GM12878 (cell line): ENCODE measurements at regions not wholly inside any gene's neighbourhood (a gene's known extent, or its start where the extent isn't known, plus 50 kb on each side); places are given as distances from the start of the nearest gene placed in this dataset.

Experiments used
- POLR2A ChIP-seq: IDR thresholded peaks from 2 replicates; pipeline ENCODE4 v1.6.1; 2011; ENCODE audit warnings: low read depth, mild to moderate bottlenecking, low read length
- POU2F2 ChIP-seq: IDR thresholded peaks from 3 replicates; pipeline ENCODE4 v1.6.1; 2011; ENCODE audit warnings: low read depth, mild to moderate bottlenecking, low read length, borderline replicate concordance
- SMAD5 ChIP-seq: IDR thresholded peaks from 2 replicates; pipeline ENCODE4 v1.6.1; 2016; ENCODE audit warnings: antibody characterized with exemption, low read depth
- ZNF274 ChIP-seq: IDR thresholded peaks from one replicate; pipeline ENCODE4 v1.8.0; 2011; ENCODE audit not compliant: insufficient read length, insufficient read depth
- TF ChIP-seq, protein P1 (sequence below), 3 experiments: IDR thresholded peaks in 2 of 3; conservative IDR thresholded peaks in 1 of 3; 2 replicates each; pipeline ENCODE4 v1.5.1; 2011; ENCODE audit warnings: low read depth in 3 of 3, low read length in 3 of 3, mild to moderate bottlenecking in 3 of 3, control low read depth in 2 of 3, moderate library complexity in 2 of 3, inconsistent platforms in 1 of 3, mixed read lengths in 1 of 3; ENCODE audit not compliant: control insufficient read depth in 2 of 3, insufficient read depth in 1 of 3; ENCODE audit errors: extremely low read depth in 1 of 3
- TF ChIP-seq, protein P2 (sequence below): IDR thresholded peaks from 2 replicates; pipeline ENCODE4 v1.6.1; 2012; ENCODE audit warnings: low read length, inconsistent platforms
- TF ChIP-seq, protein P3 (sequence below): fragments of 150-350 bp; IDR thresholded peaks from 2 replicates; pipeline ENCODE4 v1.6.1; 2016; ENCODE audit warnings: low read depth, low read length

DNA sequence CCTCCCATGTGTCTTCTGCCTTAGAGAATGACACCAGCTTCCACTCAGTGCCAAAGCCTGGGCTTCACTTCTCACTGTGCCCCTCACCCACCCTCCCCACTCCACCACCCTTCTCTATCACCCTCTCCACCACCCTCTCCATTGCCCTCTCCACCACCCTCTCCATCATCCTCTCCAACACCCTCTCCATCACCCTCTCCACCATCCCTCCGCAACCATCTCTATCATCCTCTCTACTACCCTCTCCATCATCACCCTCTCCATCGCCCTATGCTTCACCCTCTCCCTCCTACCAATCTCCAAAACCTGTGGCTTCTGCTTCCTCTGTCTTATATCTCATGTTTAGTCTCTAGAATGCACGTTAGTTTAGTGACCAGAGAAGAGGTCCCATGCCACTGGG, 91.0 kb upstream of the TMEM72 start:
- TF ChIP-seq, protein P1, sequence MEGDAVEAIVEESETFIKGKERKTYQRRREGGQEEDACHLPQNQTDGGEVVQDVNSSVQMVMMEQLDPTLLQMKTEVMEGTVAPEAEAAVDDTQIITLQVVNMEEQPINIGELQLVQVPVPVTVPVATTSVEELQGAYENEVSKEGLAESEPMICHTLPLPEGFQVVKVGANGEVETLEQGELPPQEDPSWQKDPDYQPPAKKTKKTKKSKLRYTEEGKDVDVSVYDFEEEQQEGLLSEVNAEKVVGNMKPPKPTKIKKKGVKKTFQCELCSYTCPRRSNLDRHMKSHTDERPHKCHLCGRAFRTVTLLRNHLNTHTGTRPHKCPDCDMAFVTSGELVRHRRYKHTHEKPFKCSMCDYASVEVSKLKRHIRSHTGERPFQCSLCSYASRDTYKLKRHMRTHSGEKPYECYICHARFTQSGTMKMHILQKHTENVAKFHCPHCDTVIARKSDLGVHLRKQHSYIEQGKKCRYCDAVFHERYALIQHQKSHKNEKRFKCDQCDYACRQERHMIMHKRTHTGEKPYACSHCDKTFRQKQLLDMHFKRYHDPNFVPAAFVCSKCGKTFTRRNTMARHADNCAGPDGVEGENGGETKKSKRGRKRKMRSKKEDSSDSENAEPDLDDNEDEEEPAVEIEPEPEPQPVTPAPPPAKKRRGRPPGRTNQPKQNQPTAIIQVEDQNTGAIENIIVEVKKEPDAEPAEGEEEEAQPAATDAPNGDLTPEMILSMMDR (IDR thresholded peaks at IDR 0.05 in 2 of 3, conservative IDR thresholded peaks at IDR 0.05 in 1 of 3; ENCODE audit: control insufficient read depth in 2 of 3, extremely low read depth in 1 of 3, insufficient read depth in 1 of 3, low read depth in 3 of 3, low read length in 3 of 3): no peak
- TF ChIP-seq SMAD5 (no peak), ZNF274 (no peak), POU2F2 (no peak), POLR2A (no peak)
- TF ChIP-seq, protein P2, sequence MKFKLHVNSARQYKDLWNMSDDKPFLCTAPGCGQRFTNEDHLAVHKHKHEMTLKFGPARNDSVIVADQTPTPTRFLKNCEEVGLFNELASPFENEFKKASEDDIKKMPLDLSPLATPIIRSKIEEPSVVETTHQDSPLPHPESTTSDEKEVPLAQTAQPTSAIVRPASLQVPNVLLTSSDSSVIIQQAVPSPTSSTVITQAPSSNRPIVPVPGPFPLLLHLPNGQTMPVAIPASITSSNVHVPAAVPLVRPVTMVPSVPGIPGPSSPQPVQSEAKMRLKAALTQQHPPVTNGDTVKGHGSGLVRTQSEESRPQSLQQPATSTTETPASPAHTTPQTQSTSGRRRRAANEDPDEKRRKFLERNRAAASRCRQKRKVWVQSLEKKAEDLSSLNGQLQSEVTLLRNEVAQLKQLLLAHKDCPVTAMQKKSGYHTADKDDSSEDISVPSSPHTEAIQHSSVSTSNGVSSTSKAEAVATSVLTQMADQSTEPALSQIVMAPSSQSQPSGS: no peak
- TF ChIP-seq, protein P3, sequence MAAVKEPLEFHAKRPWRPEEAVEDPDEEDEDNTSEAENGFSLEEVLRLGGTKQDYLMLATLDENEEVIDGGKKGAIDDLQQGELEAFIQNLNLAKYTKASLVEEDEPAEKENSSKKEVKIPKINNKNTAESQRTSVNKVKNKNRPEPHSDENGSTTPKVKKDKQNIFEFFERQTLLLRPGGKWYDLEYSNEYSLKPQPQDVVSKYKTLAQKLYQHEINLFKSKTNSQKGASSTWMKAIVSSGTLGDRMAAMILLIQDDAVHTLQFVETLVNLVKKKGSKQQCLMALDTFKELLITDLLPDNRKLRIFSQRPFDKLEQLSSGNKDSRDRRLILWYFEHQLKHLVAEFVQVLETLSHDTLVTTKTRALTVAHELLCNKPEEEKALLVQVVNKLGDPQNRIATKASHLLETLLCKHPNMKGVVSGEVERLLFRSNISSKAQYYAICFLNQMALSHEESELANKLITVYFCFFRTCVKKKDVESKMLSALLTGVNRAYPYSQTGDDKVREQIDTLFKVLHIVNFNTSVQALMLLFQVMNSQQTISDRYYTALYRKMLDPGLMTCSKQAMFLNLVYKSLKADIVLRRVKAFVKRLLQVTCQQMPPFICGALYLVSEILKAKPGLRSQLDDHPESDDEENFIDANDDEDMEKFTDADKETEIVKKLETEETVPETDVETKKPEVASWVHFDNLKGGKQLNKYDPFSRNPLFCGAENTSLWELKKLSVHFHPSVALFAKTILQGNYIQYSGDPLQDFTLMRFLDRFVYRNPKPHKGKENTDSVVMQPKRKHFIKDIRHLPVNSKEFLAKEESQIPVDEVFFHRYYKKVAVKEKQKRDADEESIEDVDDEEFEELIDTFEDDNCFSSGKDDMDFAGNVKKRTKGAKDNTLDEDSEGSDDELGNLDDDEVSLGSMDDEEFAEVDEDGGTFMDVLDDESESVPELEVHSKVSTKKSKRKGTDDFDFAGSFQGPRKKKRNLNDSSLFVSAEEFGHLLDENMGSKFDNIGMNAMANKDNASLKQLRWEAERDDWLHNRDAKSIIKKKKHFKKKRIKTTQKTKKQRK: no peak
